Natural killer cell (primary cell): ENCODE measurements at regions not wholly inside any gene's neighbourhood (a gene's known extent, or its start where the extent isn't known, plus 50 kb on each side); places are given as distances from the start of the nearest gene placed in this dataset.
"Not testable (repeated sequence)": the region's sequence is repeated elsewhere in the genome, so short reads cannot be mapped to it uniquely, and the experiment has no call there.

Experiments used
- ATAC-seq, 3 donors: fragments of 150-1000 bp in 2 of 3; fragments of 200-7000 bp in 1 of 3; cut with Tn5 transposase; 1 replicate in 1 of 3; 2 replicates in 2 of 3; pipeline ENCODE4 v1.10.0; 2021; ENCODE audit warnings: mild to moderate bottlenecking in 2 of 3, moderate library complexity in 2 of 3
- DNase-seq, 2 donors: peaks; one replicate each; pipeline versions ENCODE4 v3.0.0 to v3.0.0-alpha.2; 2013 to 2021; ENCODE audit warnings: mixed read lengths in 1 of 2
- H3K27ac ChIP-seq: one replicate; pipeline ENCODE4 v1.5.1; 2013; ENCODE audit warnings: mild to moderate bottlenecking, low read length
- H3K27me3 ChIP-seq: one replicate; pipeline ENCODE4 v1.6.1; 2013; ENCODE audit warnings: low read length; ENCODE audit not compliant: control insufficient read depth, insufficient read depth
- H3K36me3 ChIP-seq: one replicate; pipeline ENCODE4 v1.6.1; 2013; ENCODE audit warnings: low read length; ENCODE audit not compliant: control insufficient read depth, insufficient read depth
- H3K4me1 ChIP-seq: one replicate; pipeline ENCODE4 v1.6.1; 2013; ENCODE audit warnings: low read length; ENCODE audit not compliant: control insufficient read depth, insufficient read depth
- H3K4me3 ChIP-seq: one replicate; pipeline ENCODE4 v1.5.1; 2013; ENCODE audit warnings: low read length
- H3K9me3 ChIP-seq: one replicate; pipeline ENCODE4 v1.6.1; 2013; ENCODE audit warnings: low read length; ENCODE audit not compliant: control insufficient read depth, insufficient read depth
- H3K27ac Mint-ChIP-seq, 2 donors: one replicate each; pipeline ENCODE4 v1.8.0; 2022; ENCODE audit warnings: mild to moderate bottlenecking in 2 of 2, mixed read lengths in 2 of 2, moderate library complexity in 1 of 2
- H3K27me3 Mint-ChIP-seq, 2 donors: one replicate each; pipeline ENCODE4 v1.8.0; 2022; ENCODE audit warnings: low read depth in 2 of 2, mixed read lengths in 2 of 2
- H3K36me3 Mint-ChIP-seq: one replicate; pipeline ENCODE4 v1.8.0; 2022; ENCODE audit warnings: mixed read lengths
- H3K4me1 Mint-ChIP-seq, 2 donors: one replicate each; pipeline ENCODE4 v1.8.0; 2022; ENCODE audit warnings: mixed read lengths in 2 of 2
- H3K4me3 Mint-ChIP-seq: one replicate; pipeline ENCODE4 v1.8.0; 2022; ENCODE audit warnings: mild to moderate bottlenecking, moderate library complexity, mixed read lengths
- H3K9me3 Mint-ChIP-seq, 2 donors: one replicate each; pipeline ENCODE4 v1.8.0; 2022; ENCODE audit warnings: mixed read lengths in 2 of 2
- CTCF ChIP-seq: fragments of 200-600 bp; IDR thresholded peaks from one replicate; pipeline ENCODE4 v1.8.0; 2022; ENCODE audit warnings: antibody characterized with exemption
- WGBS: methylation state at CpG from one replicate; pipeline ENCODE4 v1.1.7; 2013; ENCODE audit warnings: missing lambda C conversion rate; ENCODE audit not compliant: insufficient coverage; 5-methylcytosine and 5-hydroxymethylcytosine counted together
- intact Hi-C: fragments of 100-400 bp; cut with micrococcal nuclease; formaldehyde crosslinking; loops from one replicate; pipeline ENCODE4 v1.14.2; 2022

GRCh38 chr22:23434198-23434830 is 145.8 kb downstream of the IGLL1 start:
- H3K4me3 Mint-ChIP-seq, ATAC-seq: not testable (repeated sequence)
- WGBS, result 92% methylated on average over 29 of the region's 29 CpGs

GRCh38 chr22:23433127-23434005 is 146.7 kb downstream of the IGLL1 start:
- peak in 1 of 2 donors; percentile 46 for DNase-seq
- peaks cover 3 to 13% of the 10 kb centered on the region in 2 donors for H3K27me3 Mint-ChIP-seq
- peak overlapping the region; percentile 53 for H3K4me3 Mint-ChIP-seq
- H3K4me1 ChIP-seq, H3K4me3 ChIP-seq, H3K27ac ChIP-seq, intact Hi-C loops, H3K27ac Mint-ChIP-seq, H3K27me3 ChIP-seq, H3K36me3 ChIP-seq, H3K9me3 Mint-ChIP-seq: not testable (repeated sequence)
- H3K36me3 Mint-ChIP-seq, result peaks cover 19% of the 10 kb centered on the region
- H3K9me3 ChIP-seq, result peaks cover 10% of the 10 kb centered on the region
- WGBS, result 35% methylated on average over 25 of the region's 35 CpGs
- peaks cover 7 to 18% of the 10 kb centered on the region in 2 donors for H3K4me1 Mint-ChIP-seq
- ATAC-seq, result peak; percentile 77 to 99 (median 97)
- peak; percentile 50 for TF ChIP-seq CTCF

More at GRCh38 chr22:23434198-23434830, 145.8 kb downstream of the IGLL1 start:
- H3K9me3 ChIP-seq, H3K27me3 ChIP-seq, H3K36me3 ChIP-seq, H3K4me1 ChIP-seq, H3K27ac ChIP-seq, intact Hi-C loops, DNase-seq, H3K4me3 ChIP-seq, H3K27ac Mint-ChIP-seq, H3K9me3 Mint-ChIP-seq: not testable (repeated sequence)
- peaks cover 3 to 20% of the 10 kb centered on the region in 2 donors for H3K27me3 Mint-ChIP-seq
- peaks cover 7 to 18% of the 10 kb centered on the region in 2 donors for H3K4me1 Mint-ChIP-seq
- H3K36me3 Mint-ChIP-seq, result peaks cover 18% of the 10 kb centered on the region

- H3K4me3 ChIP-seq, intact Hi-C loops, H3K27ac ChIP-seq, H3K9me3 Mint-ChIP-seq, H3K27ac Mint-ChIP-seq, DNase-seq, H3K27me3 ChIP-seq, H3K4me1 ChIP-seq, ATAC-seq, H3K36me3 ChIP-seq: not testable (repeated sequence)
- peak overlapping the region; percentile 47 for H3K4me3 Mint-ChIP-seq
- WGBS, result 91% methylated on average over 10 of the region's 10 CpGs
- peaks cover 15% of the 10 kb centered on the region for H3K9me3 ChIP-seq
- peaks cover 7 to 18% of the 10 kb centered on the region in 2 donors for H3K4me1 Mint-ChIP-seq
- peaks cover 3 to 11% of the 10 kb centered on the region in 2 donors for H3K27me3 Mint-ChIP-seq
- peaks cover 19% of the 10 kb centered on the region for H3K36me3 Mint-ChIP-seq
Measured at GRCh38 chr22:23432719-23433118, 147.4 kb downstream of the IGLL1 start.

GRCh38 chr22:23431337-23432072 is 148.6 kb downstream of the IGLL1 start:
- Mint-ChIP-seq H3K27me3 (peaks cover 3 to 11% of the 10 kb centered on the region in 2 donors), H3K36me3 (peaks cover 19% of the 10 kb centered on the region), H3K9me3 (peaks cover 3 to 9% of the 10 kb centered on the region in 2 donors), H3K4me1 (peaks cover 7 to 18% of the 10 kb centered on the region in 2 donors), H3K4me3 (peak overlapping the region; percentile 21), H3K27ac (no peak overlapping the region)
- DNase-seq (no peak), ATAC-seq (no peak)
- no peak for TF ChIP-seq CTCF
- no peaks in the 10 kb centered on the region for H3K36me3 ChIP-seq
- peaks cover 3% of the 10 kb centered on the region for H3K4me1 ChIP-seq
- WGBS, result 96% methylated on average over 18 of the region's 20 CpGs
- H3K27ac ChIP-seq, result no peak overlapping the region
- peaks cover 15% of the 10 kb centered on the region for H3K9me3 ChIP-seq
- H3K27me3 ChIP-seq, result no peaks in the 10 kb centered on the region
- intact Hi-C loops, result no loop called here
- H3K4me3 ChIP-seq, result no peak overlapping the region

GRCh38 chr22:23424551-23425068 is 155.5 kb downstream of the IGLL1 start:
- H3K27ac ChIP-seq, H3K4me3 Mint-ChIP-seq, intact Hi-C loops, DNase-seq, H3K4me3 ChIP-seq, H3K27me3 Mint-ChIP-seq, H3K27ac Mint-ChIP-seq, H3K4me1 ChIP-seq, H3K4me1 Mint-ChIP-seq, H3K36me3 ChIP-seq, ATAC-seq, H3K36me3 Mint-ChIP-seq, H3K9me3 ChIP-seq, H3K27me3 ChIP-seq, H3K9me3 Mint-ChIP-seq: not testable (repeated sequence)
- 89% methylated on average over 5 of the region's 5 CpGs for WGBS
